ENCODE measurements at regions not wholly inside any gene's neighbourhood (a gene's known extent, or its start where the extent isn't known, plus 50 kb on each side); places are given as distances from the start of the nearest gene placed in this dataset.
"Not testable (repeated sequence)": the region's sequence is repeated elsewhere in the genome, so short reads cannot be mapped to it uniquely, and the experiment has no call there.

DNA sequence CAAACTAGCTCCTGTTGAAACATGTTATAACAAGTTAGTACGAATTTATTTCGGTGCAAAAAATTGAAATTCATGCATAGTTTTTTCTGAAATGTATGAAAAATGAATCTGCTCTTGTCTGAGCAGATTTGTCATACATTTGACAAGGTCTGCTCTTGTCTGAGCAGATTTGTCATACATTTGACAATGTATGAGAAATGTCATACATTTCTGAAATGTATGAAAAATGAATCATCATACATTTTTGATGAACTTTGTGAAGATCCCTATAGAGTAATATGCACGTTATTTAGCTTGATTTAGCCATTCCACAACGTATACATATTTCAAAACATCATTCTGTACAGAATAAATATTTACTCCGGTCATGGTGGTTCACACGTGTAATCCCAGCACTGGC is 85.9 kb upstream of the PARP8 start:
- Histone ChIP-seq H3K27me3 (ENCODE audit: control insufficient read depth, insufficient read depth, low read length) (no peaks in the 10 kb centered on the region), H3K4me3 (ENCODE audit: low read length) (no peak overlapping the region), H3K4me1 (ENCODE audit: control insufficient read depth, insufficient read depth, low read length) (no peaks in the 10 kb centered on the region), H3K9me3 (ENCODE audit: control insufficient read depth, insufficient read depth, low read length) (no peaks in the 10 kb centered on the region), H3K27ac (ENCODE audit: low read length) (no peak overlapping the region), H3K36me3 (ENCODE audit: control insufficient read depth, insufficient read depth, low read length) (no peaks in the 10 kb centered on the region)
- Mint-ChIP-seq H3K4me3 (no peak overlapping the region), H3K27me3 (ENCODE audit: low read depth in 2 of 2) (no peaks in the 10 kb centered on the region), H3K27ac (no peak overlapping the region), H3K4me1 (peaks cover 17 to 38% of the 10 kb centered on the region in 2 donors), H3K36me3 (peaks cover 7% of the 10 kb centered on the region), H3K9me3 (no peaks in the 10 kb centered on the region)
- ATAC-seq (no peak), DNase-seq (no peak)
- WGBS (ENCODE audit: insufficient coverage): 96% methylated on average over 6 of the region's 6 CpGs
- TF ChIP-seq, protein P1, sequence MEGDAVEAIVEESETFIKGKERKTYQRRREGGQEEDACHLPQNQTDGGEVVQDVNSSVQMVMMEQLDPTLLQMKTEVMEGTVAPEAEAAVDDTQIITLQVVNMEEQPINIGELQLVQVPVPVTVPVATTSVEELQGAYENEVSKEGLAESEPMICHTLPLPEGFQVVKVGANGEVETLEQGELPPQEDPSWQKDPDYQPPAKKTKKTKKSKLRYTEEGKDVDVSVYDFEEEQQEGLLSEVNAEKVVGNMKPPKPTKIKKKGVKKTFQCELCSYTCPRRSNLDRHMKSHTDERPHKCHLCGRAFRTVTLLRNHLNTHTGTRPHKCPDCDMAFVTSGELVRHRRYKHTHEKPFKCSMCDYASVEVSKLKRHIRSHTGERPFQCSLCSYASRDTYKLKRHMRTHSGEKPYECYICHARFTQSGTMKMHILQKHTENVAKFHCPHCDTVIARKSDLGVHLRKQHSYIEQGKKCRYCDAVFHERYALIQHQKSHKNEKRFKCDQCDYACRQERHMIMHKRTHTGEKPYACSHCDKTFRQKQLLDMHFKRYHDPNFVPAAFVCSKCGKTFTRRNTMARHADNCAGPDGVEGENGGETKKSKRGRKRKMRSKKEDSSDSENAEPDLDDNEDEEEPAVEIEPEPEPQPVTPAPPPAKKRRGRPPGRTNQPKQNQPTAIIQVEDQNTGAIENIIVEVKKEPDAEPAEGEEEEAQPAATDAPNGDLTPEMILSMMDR (IDR thresholded peaks at IDR 0.05): no peak
- intact Hi-C loops (cut with micrococcal nuclease): no loop called here

- H3K36me3 Mint-ChIP-seq; H3K36me3 ChIP-seq (ENCODE audit: control insufficient read depth, insufficient read depth, low read length); DNase-seq; ATAC-seq; H3K4me1 ChIP-seq (ENCODE audit: control insufficient read depth, insufficient read depth, low read length); H3K9me3 ChIP-seq (ENCODE audit: control insufficient read depth, insufficient read depth, low read length); H3K4me3 ChIP-seq (ENCODE audit: low read length); H3K9me3 Mint-ChIP-seq; H3K27me3 ChIP-seq (ENCODE audit: control insufficient read depth, insufficient read depth, low read length); H3K4me3 Mint-ChIP-seq; H3K27ac ChIP-seq (ENCODE audit: low read length); intact Hi-C loops (cut with micrococcal nuclease); H3K27ac Mint-ChIP-seq; H3K27me3 Mint-ChIP-seq (ENCODE audit: low read depth in 2 of 2): not testable (repeated sequence)
- 75% methylated on average over 1 of the region's 1 CpG for WGBS (ENCODE audit: insufficient coverage)
- peaks cover 4 to 24% of the 10 kb centered on the region in 2 donors for H3K4me1 Mint-ChIP-seq
Observed at GRCh38 chr5:50581845-50582244, 84.6 kb upstream of the PARP8 start.

DNA sequence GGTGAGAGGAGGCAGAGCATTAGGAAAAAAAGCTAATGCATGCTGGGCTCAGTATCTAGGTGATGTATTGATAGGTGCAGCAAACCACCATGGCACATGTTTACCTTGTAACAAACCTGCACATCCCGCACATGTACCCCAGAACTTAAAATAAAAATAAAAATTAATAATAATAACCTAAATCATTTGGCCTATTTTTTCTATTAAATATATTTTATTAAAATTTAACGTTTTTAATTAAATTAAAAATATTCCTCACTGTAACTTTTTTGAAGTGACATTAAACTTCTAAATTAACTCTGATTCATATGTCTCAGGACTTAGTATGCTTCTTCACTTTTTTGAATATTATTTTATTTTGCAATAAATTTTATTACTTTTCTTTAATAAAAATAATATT is 83.7 kb upstream of the PARP8 start:
- H3K9me3 ChIP-seq (ENCODE audit: control insufficient read depth, insufficient read depth, low read length): no peaks in the 10 kb centered on the region
- Mint-ChIP-seq H3K4me3 (no peak overlapping the region), H3K27ac (no peak overlapping the region), H3K27me3 (ENCODE audit: low read depth in 2 of 2) (no peaks in the 10 kb centered on the region), H3K36me3 (peaks cover 7% of the 10 kb centered on the region), H3K9me3 (no peaks in the 10 kb centered on the region), H3K4me1 (peaks cover 0 to 21% of the 10 kb centered on the region in 2 donors)
- no peaks in the 10 kb centered on the region for H3K27me3 ChIP-seq (ENCODE audit: control insufficient read depth, insufficient read depth, low read length)
- no peaks in the 10 kb centered on the region for H3K36me3 ChIP-seq (ENCODE audit: control insufficient read depth, insufficient read depth, low read length)
- intact Hi-C loops (cut with micrococcal nuclease): no loop called here
- no peaks in the 10 kb centered on the region for H3K4me1 ChIP-seq (ENCODE audit: control insufficient read depth, insufficient read depth, low read length)
- DNase-seq (no peak), ATAC-seq (no peak)
- H3K4me3 ChIP-seq (ENCODE audit: low read length): no peak overlapping the region
- WGBS (ENCODE audit: insufficient coverage): no CpG with 5 or more reads among the region's 2 CpGs
- H3K27ac ChIP-seq (ENCODE audit: low read length): no peak overlapping the region
- TF ChIP-seq, protein P1 (IDR thresholded peaks at IDR 0.05): no peak

- intact Hi-C loops (cut with micrococcal nuclease): no loop called here
- Histone ChIP-seq H3K36me3 (ENCODE audit: control insufficient read depth, insufficient read depth, low read length) (no peaks in the 10 kb centered on the region), H3K4me3 (ENCODE audit: low read length) (no peak overlapping the region), H3K27ac (ENCODE audit: low read length) (no peak overlapping the region), H3K27me3 (ENCODE audit: control insufficient read depth, insufficient read depth, low read length) (no peaks in the 10 kb centered on the region), H3K4me1 (ENCODE audit: control insufficient read depth, insufficient read depth, low read length) (no peaks in the 10 kb centered on the region), H3K9me3 (ENCODE audit: control insufficient read depth, insufficient read depth, low read length) (no peaks in the 10 kb centered on the region)
- no peak for DNase-seq
- Mint-ChIP-seq H3K27me3 (ENCODE audit: low read depth in 2 of 2) (no peaks in the 10 kb centered on the region), H3K36me3 (peaks cover 3% of the 10 kb centered on the region), H3K4me1 (peaks cover 0 to 21% of the 10 kb centered on the region in 2 donors), H3K27ac (no peak overlapping the region), H3K4me3 (no peak overlapping the region), H3K9me3 (no peaks in the 10 kb centered on the region)
- ATAC-seq: no peak
- 97% methylated on average over 3 of the region's 3 CpGs for WGBS (ENCODE audit: insufficient coverage)
- TF ChIP-seq, protein P1 (IDR thresholded peaks at IDR 0.05): no peak
Observed at GRCh38 chr5:50583621-50584020, 82.8 kb upstream of the PARP8 start.

GRCh38 chr5:50588471-50588870 is 78.0 kb upstream of the PARP8 start:
- 97% methylated on average over 6 of the region's 6 CpGs for WGBS (ENCODE audit: insufficient coverage)
- H3K27ac ChIP-seq (ENCODE audit: low read length); H3K27me3 ChIP-seq (ENCODE audit: control insufficient read depth, insufficient read depth, low read length); H3K36me3 Mint-ChIP-seq; H3K4me3 ChIP-seq (ENCODE audit: low read length); H3K27me3 Mint-ChIP-seq (ENCODE audit: low read depth in 2 of 2); H3K4me3 Mint-ChIP-seq; H3K9me3 Mint-ChIP-seq; ATAC-seq; intact Hi-C loops (cut with micrococcal nuclease); H3K9me3 ChIP-seq (ENCODE audit: control insufficient read depth, insufficient read depth, low read length); DNase-seq; H3K36me3 ChIP-seq (ENCODE audit: control insufficient read depth, insufficient read depth, low read length): not testable (repeated sequence)
- peaks cover 17% of the 10 kb centered on the region for H3K4me1 ChIP-seq (ENCODE audit: control insufficient read depth, insufficient read depth, low read length)
- Mint-ChIP-seq H3K4me1 (peaks cover 44 to 50% of the 10 kb centered on the region in 2 donors), H3K27ac (peak overlapping the region; percentile 41 to 94)

GRCh38 chr5:50590444-50591189 is 75.8 kb upstream of the PARP8 start:
- Histone ChIP-seq H3K27ac (ENCODE audit: low read length) (peak overlapping the region; percentile 92), H3K4me1 (ENCODE audit: control insufficient read depth, insufficient read depth, low read length) (peaks cover 27% of the 10 kb centered on the region)
- not testable (repeated sequence) for H3K27me3 ChIP-seq (ENCODE audit: control insufficient read depth, insufficient read depth, low read length); H3K27me3 Mint-ChIP-seq (ENCODE audit: low read depth in 2 of 2); H3K4me3 ChIP-seq (ENCODE audit: low read length); H3K36me3 ChIP-seq (ENCODE audit: control insufficient read depth, insufficient read depth, low read length); H3K36me3 Mint-ChIP-seq; H3K9me3 Mint-ChIP-seq; H3K9me3 ChIP-seq (ENCODE audit: control insufficient read depth, insufficient read depth, low read length)
- WGBS (ENCODE audit: insufficient coverage): 35% methylated on average over 4 of the region's 5 CpGs
- peak in 1 of 3 donors; percentile 38 for ATAC-seq
- Mint-ChIP-seq H3K4me3 (peak overlapping the region; percentile 65), H3K27ac (peak overlapping the region; percentile 92 to 94), H3K4me1 (peaks cover 59 to 64% of the 10 kb centered on the region in 2 donors)
- intact Hi-C loops (cut with micrococcal nuclease): loop anchor here (2.0 to 5.0 kb wide), 4 partner anchors 42 to 157 kb away; partner anchors contain the start of gene PARP8
- DNase-seq: peak in 1 of 2 donors; percentile 24

All from natural killer cell (primary cell).